IPS-NIHi7 (cell line): ENCODE measurements at regions not wholly inside any gene's neighbourhood (a gene's known extent, or its start where the extent isn't known, plus 50 kb on each side); places are given as distances from the start of the nearest gene placed in this dataset.
A peak's percentile ranks its signal among the peaks of the same experiment; 100 is the strongest.

Experiments used
- DNase-seq: peaks from one replicate; pipeline ENCODE4 v3.0.0; 2012; ENCODE audit warnings: mixed read lengths; ENCODE audit errors: extremely low spot score

- DNase-seq = no peak
These were observed 360.1 kb downstream of the HDGFL1 start for GRCh38 chr6:22929311-22929985.

- no peak for DNase-seq
These were observed 371.4 kb downstream of the HDGFL1 start for GRCh38 chr6:22940581-22941290.

- DNase-seq = no peak
These were observed 373.0 kb downstream of the HDGFL1 start for GRCh38 chr6:22942403-22942802.

- no peak for DNase-seq
These were observed 374.0 kb downstream of the HDGFL1 start for GRCh38 chr6:22943327-22943726.

DNA sequence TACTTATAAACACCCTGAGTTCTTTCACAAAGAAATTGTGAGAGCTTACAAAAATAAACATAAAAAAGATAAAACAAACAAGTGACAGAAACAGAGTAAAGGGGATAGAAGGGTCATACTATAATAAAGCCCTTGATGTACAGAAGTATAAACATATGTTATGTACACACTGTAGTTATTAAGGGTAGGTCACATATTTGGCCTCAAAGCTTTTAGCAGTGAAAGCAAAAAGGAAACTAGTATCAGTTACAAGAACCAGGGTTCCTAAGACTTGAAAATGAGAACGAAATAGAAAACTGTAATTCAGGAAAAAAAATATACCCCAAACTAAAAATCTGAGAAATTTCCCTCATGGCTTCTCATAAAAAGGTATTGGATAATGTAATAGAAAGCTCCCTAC is 380.6 kb downstream of the HDGFL1 start:
- no peak for DNase-seq

- DNase-seq = no peak
These were observed 382.7 kb downstream of the HDGFL1 start for GRCh38 chr6:22952097-22952496.

DNA sequence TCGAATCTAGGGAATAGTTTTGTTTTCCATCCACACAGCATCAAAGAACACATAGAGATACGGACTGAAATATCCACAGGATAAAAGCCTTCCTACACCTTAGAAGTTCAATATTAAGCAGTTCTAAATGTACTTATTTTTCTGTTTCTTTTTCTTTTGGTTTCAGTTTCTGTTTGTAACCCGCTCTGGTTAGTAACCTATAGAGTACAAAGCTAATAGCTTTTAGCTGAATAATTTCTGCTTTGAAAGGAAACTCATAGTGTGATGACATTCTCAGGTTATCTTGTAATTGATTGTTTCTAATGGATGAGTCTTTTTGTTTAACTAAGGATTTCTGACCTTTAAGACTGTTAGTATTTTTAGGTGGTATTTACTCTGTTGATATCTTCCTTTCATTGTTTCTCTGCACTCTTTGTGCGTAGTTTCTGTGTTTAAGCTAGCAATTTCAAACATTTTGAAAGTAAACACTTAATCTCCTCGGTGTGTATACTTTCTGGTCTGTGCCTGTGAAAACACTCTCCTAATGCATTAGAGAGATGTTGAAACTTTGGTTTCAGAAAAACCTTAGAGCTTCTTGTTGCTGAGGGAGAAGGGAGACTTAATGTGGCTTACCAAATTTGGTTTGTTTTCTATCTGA is 385.5 kb downstream of the HDGFL1 start:
- DNase-seq = no peak

GRCh38 chr6:22956029-22956681 is 386.8 kb downstream of the HDGFL1 start:
- no peak for DNase-seq

DNA sequence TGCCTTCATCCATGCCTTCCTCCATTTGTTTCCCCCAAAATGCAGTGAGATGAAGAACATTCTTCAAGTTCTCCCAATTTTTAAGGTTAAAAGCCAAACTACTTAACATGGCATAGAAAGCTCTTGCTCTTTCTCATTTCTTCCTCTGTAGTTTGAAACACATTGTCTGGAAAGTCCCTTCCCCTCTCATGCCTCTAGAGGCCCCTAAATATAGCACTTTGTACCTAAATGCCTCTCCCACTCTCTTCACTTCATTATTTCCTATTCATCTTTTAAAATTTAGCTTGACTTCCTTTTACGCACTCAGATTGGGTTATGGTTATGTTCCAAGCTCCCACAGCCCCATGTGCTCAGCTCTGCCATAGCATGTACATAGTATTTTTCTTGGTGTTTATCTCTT is 389.3 kb downstream of the HDGFL1 start:
- no peak for DNase-seq

- DNase-seq = no peak
These were observed 390.2 kb downstream of the HDGFL1 start for GRCh38 chr6:22959571-22959970.

GRCh38 chr6:22964334-22964733 is 395.0 kb downstream of the HDGFL1 start:
- DNase-seq = no peak

- DNase-seq = no peak
These were observed 396.5 kb downstream of the HDGFL1 start for GRCh38 chr6:22965889-22966288.

GRCh38 chr6:22966691-22967422 is 397.5 kb downstream of the HDGFL1 start:
- no peak for DNase-seq

GRCh38 chr6:22970004-22970403 is 400.6 kb downstream of the HDGFL1 start:
- no peak for DNase-seq

DNA sequence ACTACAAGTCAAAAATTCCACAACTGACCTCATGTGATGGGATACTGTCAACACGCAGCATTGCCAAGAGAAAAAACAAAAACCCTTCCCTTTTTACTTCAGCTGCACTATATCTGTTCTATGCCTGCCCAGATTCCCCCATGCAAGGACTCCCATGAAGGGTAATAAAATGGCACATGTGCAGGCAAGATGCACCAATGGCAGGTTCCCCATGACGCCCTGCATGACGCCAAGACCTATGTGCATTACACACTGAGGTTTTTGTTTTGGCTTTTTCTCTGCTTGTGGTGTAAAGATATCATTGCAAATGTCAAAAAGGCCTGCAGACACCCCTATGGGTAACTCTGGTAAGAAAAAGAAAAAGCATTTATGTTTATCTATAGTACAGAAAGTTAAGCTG is 403.4 kb downstream of the HDGFL1 start:
- DNase-seq = no peak

- no peak for DNase-seq
These were observed 405.7 kb downstream of the HDGFL1 start for GRCh38 chr6:22975079-22975478.

DNA sequence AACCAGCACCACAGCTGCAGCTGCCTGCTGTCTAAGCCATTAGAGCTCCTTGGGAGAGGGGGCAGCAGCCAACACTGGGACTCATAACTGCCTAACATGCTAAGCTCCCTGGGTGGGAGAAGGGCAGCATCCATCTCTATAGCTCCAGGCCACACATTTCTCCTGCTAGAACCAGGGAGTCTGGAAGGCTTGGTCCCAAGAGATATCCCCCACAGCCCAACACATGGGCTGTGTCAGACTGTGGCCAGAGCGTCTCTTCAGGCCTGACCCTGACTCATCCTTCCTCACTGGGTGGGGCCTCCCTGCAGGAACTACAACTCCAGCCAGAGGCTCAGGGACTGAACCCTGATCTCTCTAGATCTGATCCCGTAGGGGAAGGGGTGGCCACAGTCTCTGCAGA is 411.1 kb downstream of the HDGFL1 start:
- DNase-seq = no peak

DNA sequence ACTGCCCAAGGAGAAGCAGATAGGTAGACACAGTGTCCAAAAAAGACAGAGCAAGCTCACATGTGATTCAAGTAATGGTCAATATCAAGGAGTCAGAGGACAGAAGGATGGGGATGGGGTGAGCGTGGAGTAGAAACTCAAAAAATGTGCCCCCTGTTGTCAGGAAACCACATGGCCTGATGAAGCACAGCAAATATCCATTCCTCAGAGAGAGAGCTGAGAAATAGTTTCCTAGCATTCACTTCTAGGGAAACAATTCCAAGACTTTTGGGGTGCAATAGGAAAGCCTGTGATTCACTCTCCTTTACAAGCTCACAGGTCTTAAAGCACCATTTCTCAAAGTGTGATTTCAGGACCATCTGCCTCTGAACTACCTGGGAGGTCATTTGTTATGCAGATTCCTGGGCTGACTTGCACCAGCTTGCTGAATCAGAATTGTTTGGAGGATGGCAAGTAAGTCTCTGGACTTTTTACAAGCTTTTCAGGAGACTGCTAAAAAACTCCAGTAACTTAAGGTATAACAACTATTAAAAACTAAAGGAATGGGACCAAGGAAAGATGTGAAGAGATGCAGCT is 432.8 kb downstream of the HDGFL1 start:
- peak; percentile 26 for DNase-seq

- no peak for DNase-seq
These were observed 434.5 kb downstream of the HDGFL1 start for GRCh38 chr6:23003671-23004467.

DNA sequence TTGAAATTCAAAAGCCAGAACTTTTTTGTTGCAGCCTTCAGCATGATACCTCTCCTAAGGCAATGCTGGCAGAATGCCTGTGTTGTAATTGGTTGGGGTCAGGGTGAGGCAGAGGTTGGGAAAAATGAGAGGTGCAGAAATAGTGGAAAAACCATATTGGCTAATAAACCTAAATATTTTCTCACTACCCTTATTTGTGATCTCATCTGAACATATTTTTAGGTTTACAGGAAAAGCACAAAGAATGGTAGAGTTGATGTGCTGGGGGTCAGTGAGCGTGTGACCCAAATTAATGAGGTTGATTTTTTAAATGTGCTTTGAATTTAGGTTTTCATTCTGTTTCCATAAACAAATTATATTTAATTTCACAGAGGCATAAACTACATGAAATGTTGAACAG is 437.3 kb downstream of the HDGFL1 start:
- no peak for DNase-seq

DNA sequence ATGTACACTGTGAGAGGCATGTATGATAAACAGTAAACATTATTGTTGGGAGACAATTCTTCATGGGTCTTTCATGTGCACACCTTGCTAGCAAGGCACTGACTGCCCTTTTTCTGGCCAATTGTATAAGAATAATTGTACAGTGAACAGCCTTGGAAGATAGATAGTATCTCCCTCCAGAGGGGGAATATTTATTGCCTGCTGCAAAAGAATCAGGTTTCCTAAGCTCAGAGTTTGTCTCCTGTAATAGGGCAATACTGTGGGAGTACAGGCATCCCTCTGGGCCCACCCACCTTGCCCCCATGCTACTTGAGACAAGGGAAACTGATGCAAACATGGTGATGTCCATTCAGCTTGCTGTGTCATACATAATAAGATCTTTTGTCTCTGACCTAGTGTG is 442.2 kb downstream of the HDGFL1 start:
- DNase-seq = no peak
